Suppressor macrophage treated with lipopolysaccharide for 4 hours (primary cell): ENCODE measurements at regions not wholly inside any gene's neighbourhood (a gene's known extent, or its start where the extent isn't known, plus 50 kb on each side); places are given as distances from the start of the nearest gene placed in this dataset.

Experiments used
- DNase-seq: peaks from one replicate; pipeline ENCODE4 v3.0.0-alpha.2; 2020

DNA sequence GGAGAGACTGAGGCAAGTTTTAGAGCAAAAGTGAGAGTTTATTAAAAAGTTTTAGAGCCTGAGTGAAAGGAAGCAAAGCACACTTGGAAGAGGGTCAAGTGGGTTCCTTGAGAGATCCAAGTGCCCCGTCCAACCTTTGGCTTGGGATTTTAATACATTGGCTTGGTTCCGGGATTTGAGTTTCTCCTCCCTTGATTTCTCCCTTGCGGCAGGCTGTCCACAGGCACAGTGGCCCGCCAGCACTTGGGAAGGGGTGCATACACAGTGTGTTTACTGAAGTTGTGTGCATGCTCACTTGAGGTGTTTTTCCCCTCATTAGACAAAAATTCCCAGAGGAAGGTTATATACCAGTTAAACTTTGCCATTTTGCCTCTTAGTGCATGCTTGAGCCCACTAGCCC is 333.5 kb downstream of the PCDH18 start:
- no peak for DNase-seq

DNA sequence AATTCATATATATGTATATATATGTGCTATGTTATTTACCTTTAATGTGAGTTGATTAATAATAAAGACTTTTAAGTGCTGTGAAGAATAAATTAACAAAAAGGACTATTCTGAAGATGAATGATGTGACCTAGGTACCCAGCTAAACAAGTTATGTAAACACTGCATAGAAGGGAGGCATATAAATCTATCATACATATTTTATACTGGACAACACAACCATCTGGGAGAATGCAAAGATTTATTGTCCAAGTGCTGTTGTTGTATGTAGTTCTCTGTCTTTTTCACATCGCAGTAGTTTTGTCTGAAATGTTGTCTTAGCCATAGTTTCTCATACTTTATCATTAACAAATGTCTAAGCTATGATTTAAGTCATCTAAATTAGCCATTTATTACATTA is 337.6 kb downstream of the PCDH18 start:
- no peak for DNase-seq

DNA sequence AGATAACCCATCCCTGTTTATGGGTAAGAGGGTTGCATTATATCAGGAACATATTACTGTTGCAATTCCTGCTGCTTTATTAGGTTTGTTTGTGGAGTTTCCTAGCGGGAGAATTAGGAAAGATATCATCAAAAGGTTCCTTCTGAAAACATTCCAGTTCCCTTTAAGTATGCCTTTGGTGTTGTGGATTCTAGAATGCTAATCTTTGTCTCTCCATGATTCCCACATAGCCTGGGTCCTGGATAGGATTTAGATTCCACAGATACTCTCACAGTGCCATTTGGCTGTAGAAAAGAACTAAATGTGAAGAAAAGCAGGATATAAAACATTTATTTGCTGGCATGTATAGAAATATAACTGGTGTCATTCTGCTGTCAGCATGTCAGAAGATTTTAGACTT is 338.7 kb downstream of the PCDH18 start:
- no peak for DNase-seq

DNA sequence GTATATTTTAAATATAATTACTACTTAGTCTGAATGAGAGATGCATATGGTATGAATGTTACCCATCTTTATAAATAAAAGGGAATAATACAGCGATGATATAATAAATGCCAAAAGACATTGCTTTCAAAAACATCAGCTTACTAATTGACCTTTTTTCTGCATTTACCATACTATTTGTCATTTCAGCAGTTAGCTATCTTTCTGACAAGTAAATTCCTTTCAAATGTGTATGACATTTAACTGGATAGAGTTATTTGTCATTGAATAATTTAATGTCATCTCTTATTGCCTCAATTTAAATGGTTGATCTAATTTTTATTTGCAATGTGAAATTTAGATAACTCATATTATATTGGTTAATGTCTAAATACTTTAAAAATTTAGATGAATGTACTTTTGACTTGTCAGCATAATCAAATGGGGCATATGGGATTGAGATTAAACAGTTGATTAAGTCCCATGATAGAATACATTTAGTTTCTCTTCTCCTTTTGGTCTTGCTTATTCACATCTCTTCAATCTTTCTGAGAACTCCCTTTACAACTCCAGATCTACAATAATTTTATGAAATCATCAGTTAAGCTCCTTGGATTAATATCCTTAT is 350.9 kb downstream of the PCDH18 start:
- DNase-seq = no peak

DNA sequence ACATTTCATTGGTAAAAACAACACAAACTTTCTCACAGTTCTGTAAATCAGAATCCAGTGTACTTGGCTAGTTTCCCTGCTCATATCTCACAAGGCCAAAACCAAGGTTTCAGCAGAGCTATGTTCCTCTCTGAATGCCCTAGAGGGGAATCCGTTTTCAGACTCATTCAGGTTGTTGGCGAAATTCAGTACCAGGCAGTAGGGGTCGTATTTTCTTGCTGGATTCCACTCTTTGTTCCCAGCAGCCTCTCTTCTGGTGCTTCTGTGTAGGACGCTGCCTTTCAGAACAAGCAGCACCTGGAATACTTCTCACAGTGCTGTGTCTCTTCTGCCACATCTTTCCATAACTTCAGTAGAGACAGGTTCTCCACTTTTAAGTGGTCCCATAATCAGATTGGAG is 351.9 kb downstream of the PCDH18 start:
- no peak for DNase-seq

DNA sequence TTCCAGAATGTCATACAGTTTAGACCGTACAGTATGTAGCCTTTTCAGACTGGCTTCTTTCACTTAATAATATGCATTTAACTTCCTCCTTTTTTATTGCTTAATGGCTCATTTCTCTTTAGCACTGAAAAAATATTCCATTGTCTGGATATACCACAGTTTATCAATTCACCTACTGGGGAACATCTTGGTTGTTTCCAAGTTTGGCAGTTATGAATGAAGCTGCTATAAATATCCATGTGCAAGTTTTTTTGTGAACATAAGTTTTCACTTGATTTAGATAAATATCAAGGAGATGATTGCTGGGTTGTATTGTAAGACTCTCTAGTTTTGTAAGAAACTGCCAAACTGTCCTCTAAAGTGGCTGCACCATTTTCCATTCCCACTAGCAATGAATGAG is 375.5 kb downstream of the PCDH18 start:
- no peak for DNase-seq

DNA sequence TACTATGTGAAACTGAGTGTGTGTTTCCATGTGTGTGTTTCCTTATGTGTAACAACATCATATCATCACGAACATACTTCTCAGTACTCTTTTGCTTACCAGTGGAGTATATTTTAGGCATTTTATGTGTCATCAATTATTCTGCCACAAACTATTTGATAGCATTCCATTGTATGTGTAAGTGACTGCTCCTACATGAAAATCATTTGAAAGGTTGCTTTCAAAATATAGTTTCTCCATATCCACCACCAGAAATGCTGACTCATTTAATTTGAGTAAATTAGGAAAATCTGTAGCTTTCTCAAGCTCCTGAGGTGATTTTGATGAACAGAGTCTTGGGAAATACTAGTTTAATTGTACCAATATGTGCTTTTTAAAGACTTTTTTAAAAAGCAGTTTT is 376.2 kb downstream of the PCDH18 start:
- DNase-seq = no peak

DNA sequence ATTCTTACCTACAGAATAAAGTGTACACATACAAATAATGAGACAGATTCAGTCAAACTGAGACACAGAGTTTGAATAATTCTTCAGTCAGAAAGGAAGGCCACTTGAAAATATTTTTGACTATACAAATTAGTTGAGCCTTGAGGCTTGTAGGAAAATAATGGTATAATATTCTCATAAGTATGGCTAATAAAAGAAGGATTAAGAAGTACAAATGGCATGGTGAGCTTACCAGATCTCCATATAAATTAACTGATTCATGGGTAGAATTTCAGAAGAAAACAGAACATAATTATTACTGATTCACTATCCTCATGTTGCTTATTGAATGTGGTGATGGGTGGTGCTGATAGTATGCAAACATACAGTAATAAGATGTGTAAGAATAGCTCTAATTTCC is 401.1 kb downstream of the PCDH18 start:
- DNase-seq = no peak

DNA sequence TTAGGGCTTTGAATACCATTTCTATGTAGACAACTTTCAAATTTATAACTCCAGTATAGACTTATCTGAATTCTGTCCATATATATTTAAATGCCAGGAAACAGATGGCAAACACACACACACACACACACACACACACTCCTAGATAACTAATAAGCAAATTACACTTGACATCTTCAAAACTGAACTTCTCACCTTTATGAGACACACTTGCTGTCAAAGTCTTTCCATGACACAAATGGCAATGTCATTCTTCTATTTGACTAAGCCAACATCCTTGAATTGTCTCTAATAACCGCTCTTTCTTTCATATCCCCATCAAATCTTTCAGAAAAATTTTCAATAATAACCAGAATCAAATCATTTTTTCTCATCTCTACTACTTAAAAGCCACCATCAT is 402.4 kb downstream of the PCDH18 start:
- no peak for DNase-seq

DNA sequence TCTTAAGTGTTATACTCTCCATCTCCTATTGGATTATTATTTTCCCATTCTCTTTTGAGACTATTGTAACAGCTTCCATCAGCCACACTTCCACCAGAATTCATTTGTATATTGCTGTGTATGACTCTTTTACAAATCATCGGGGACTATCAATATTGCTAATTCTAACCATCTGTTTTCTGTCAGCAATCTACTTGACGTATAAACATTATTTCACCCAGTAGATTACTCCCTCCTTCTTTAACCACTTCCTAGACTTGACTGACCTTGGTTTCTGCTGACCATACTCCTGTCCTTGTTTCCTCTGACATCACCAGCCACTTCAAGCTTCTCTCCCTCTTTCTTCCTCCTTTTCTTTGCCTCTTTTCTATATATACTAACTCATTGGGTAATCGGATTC is 402.9 kb downstream of the PCDH18 start:
- no peak for DNase-seq

DNA sequence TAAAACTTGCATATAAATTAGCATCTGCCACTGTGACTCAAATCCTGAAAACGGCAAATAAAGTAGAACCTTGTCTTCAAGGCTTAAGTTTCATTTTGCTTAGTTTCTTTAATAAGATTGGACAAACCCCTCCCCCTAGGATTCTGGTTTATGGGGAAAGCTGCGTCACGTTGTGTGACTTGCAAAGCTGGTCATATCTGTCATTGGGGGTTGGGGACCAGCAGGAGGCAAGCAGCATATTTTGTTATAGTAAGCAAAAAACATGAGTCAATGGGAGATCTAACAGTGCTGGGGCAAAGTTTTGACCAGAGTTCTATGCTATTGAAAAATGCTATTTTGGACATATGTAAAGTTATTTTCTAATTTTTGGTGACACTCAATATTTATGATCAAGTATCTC is 407.3 kb downstream of the PCDH18 start:
- DNase-seq = no peak

DNA sequence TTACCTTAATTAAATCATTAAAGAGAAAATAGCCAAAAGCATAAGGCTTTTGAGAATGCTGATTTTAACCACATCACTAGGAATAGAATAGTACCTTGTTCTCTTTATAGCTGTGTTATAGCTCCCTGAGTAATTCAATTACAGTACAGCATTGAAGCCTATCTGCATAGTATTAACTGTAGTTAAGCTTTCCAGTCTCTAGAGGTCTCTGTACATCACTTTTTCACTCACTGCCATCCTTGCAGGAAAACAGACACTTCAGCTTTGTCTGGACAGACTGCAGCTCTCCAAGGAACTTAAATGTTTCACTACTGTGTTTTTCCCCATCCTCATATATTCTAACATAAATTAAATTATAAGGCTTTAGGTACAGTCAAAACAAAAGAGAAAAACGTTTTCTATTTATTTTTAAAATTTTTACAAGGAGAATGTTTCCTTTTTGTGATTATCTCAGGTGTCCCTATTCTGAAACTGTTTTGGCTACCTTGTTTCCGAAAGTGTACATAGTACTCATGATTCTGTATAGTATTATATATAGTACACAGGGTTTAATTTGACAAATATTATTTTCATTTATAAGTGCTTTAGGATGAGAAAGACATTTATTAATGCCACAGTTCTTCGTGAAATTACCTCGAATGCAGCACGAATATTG is 407.9 kb downstream of the PCDH18 start:
- DNase-seq = peak; percentile 20

DNA sequence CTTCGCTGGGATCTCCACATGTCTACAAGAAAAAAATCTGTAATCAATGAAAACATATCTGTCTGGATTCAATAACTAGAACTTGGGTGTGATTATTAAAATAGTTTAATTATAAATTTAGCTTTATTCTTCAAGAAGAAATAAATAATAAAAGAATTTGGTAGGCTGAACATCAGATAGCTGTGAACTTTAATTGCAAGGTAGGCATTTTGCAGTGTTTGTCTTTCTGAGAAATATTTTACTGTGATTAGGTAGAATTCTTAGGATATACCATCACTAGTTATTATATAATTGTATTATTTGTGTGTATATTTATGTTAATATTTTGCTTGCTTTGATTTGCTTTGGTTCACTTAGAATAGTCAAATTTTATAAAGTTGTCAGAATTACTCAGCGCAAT is 409.4 kb downstream of the PCDH18 start:
- DNase-seq = no peak

DNA sequence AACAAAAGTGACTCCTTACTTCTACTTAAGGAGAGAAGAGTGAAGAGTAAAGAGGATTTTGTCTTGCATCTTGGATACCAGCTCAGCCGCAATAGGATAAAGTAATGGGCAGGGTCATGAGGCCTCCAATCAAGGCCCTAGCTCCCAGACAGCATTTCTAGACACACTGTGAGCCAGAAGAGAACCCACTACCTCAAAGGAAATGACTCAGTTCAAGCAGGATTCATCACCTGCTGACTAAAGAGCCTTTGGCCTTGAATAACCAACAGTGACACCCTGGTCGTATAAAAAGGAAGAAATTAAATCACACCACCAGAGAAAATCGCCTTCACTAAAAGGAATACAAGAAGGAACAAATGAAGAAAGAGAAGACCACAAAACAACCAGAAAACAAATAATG is 416.1 kb downstream of the PCDH18 start:
- DNase-seq = no peak

DNA sequence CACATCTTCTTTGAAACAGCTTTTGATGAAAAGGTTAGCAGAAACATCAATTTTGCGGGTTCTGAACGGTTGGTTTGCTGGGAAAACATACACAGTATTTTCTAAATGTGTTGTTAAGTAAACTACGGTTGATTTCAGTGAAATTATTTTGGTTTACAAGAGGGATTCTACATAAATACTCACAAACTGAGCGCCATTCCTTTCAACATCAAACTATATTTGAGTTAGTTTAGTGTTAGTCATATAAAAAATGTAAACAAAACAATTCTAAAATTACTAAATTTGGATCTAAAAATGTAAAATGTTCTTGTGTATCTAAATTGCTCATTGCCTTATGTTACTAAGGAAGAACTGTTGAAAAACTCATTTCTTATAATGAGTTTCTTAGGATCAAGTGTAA is 425.6 kb downstream of the PCDH18 start:
- no peak for DNase-seq

DNA sequence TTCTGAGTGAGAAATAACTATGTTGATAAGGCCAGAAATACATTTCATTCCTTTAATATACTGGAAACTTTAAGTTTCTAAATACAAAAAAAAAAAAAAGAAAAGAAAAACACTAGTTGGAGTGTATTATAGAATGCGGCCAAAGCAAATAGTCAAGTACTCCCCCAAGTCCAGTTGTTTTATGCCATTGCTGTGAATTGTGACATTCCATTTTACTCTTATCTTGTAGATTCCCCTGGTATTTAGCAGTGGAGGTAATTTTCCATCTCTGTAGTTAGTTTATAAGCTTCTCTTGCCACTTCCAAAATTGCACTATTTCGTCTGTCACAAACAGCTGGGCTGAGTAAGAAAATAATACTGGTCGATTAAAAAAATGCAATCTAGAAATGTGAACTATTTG is 426.0 kb downstream of the PCDH18 start:
- no peak for DNase-seq

DNA sequence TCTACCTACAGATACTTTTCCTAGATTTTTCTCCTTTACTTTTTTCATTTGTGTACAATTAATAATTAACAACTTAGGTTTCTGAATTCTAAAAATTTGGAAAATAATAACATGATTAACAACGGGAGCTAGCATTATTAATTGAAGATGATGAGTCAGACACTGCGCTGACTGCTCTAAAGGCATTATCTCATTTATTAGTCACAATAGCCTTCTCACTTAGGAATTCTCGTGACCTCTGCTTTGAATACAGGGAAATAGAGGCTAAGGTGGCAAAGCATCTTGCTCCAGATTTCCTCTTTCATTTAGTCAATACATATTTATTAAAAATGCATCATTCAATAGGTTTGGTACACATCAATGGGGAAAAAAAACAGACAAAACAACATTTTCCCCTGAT is 441.3 kb downstream of the PCDH18 start:
- DNase-seq = no peak

DNA sequence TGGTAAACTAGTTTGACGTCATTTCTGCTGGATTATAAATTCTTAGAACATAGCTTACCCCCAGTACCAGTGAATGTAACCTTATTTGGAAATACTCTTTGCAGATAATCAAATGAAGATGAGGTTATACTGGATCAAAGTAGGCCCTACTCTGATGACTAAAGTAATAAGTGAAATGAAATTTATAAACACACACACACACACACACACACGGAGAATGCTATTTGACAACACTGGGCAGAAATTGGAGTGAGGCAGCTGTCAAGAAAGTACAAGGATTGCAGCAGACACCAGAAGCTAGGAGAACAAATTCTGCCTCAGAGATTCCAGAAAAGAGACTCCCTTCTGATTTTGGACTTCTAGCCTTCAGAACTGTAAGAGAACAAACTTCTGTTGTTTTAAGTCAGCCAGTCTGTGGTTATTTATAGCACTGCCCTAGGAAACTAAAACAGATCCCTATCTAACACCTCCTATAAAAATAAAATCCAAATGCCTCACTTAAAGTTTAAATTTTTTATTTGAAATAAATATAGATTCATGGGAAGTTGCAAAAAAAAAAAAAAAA is 448.6 kb downstream of the PCDH18 start:
- DNase-seq = no peak

DNA sequence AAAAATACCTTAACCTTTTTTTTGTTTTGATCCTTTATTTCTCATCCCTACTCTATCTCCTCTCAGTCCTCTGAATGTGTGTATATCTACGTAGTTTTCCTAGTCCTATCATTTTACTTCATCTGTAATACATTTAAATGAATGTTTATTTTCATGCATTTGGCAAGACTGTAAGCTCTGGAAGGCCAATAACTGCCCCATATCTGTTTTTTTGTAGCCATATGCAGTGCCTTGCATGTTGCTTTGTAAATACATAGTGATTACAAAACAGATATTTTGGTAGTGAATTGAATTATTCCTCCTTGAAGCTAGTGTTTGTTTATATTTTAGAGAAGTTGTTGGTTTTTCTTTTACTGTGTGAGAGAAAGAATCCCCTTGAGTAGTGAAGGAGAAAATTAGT is 450.2 kb downstream of the PCDH18 start:
- no peak for DNase-seq

DNA sequence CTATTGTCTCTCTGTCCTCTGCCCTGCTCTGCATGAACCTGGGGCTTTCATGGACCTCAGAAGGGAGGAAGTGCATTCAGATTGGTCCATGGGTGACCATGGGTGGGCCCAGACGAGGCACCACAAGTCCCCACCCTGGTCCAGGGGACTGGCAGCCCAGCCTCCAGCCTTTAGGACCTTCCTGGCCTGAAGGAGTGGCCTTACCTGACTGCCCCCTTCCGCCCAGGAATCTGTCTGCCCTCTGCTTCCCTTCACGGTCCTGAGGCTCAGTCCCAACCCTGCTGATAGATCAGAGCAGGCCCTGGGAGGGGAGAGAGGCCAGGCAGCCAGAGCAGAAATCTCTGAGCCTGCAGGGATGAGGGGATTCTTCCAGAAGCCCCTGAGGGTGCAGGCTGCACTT is 455.4 kb downstream of the PCDH18 start:
- no peak for DNase-seq

DNA sequence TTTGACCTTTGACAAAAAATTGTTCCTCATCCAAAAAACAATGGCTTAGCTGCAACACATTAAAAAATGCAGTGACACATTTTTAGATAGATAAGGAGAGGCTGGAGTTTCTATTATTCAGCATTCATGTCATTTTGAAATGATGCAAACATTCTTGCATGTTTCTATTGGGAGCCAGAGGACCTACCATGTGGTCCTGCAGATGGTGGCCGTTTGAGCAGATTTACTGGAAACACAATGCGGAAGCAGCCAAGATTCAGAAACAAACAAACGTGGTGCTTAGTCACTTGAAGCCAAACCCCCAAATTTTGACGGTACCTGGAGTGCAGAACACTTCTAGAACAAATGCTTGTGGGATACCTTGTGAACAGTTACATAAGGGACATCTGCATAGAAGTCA is 456.7 kb downstream of the PCDH18 start:
- DNase-seq = no peak

DNA sequence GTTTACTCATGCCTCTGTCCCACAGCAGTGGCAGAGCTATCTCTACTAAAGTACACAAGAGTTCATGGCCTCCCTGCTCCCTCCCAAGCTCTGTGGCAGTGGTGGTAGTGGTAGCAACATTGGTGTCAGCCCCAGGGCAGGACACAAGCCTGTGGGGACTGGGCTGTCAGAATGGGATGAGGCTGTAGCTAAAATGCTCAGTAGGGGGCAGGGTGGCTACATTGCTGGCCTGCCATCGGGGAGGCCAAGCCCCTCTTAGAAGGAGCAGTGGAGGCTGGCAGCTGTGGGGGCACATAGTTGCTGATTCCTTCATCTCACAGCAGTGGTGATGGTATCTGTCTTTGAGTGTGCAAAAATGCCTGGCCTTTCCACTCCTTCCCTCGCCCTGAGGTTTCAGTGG is 461.7 kb downstream of the PCDH18 start:
- no peak for DNase-seq

DNA sequence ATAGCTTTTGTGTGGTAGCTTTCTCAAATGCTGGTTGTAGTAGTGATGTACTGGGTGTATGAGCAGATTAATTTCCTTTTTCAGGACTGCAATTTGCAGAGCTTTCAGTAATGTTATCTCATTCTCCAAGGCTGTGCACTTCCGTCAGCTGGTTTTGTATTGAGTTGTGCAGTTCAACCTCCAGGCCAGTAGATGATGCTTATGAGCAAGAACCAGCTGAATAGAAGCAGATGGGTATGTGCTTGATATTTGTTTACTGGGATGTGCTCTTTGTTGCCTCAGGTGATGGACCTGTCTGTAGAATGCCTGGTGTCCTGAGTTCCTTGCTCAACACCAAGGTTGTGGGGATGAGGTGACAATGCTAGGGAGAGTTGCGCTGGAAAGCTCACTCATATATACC is 462.8 kb downstream of the PCDH18 start:
- no peak for DNase-seq

DNA sequence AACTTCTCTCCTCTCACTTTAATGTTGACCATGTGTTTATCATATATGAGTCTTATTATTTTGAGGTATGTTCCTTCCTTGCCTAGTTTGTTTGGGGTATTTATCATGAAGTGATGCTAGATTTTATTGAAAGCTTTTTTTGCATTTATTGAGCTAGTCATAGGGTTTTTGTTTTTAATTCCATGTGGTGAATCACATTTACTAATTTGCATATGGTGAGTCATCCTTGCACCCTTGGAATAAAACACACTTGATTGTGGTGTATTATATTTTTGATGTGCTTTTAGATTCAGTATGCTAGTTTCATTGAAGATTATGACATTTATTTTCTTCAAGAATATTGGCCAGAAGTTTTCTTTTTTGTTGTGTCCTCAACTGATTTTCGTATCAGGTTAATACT is 464.6 kb downstream of the PCDH18 start:
- no peak for DNase-seq

DNA sequence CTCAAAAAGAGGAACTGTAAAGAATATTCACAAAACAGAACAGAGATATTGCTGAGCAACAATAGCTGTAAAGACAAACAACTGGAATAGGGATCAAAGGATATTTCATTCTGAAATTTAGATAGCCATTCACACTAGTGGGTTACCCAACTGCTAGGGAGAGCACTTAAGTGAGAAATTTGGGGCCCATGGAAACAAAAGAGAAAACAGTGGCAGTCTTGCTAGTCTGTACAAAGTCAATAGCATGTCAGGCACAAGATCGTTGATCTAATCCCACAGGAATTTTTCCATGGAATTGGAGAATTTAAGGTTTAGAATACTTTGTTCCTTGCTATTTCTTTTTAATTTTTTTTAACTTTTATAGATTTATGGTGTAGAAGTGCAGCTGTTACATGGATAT is 467.0 kb downstream of the PCDH18 start:
- DNase-seq = no peak
